Epithelial cell of esophagus (primary cell): ENCODE measurements at regions not wholly inside any gene's neighbourhood (a gene's known extent, or its start where the extent isn't known, plus 50 kb on each side); places are given as distances from the start of the nearest gene placed in this dataset.

Source experiments
- DNase-seq: peaks from one replicate; pipeline ENCODE4 v3.0.0; 2010; ENCODE audit warnings: low read depth
- H3K4me3 ChIP-seq: 2 replicates; pipeline ENCODE4 v1.5.1; 2011; ENCODE audit warnings: mild to moderate bottlenecking, low read length, control low read depth
- TF ChIP-seq, protein P1 (sequence below): IDR thresholded peaks from 2 replicates; pipeline ENCODE4 v1.5.1; 2011; ENCODE audit warnings: low read depth, mild to moderate bottlenecking, low read length, control low read depth, inconsistent platforms; ENCODE audit not compliant: insufficient read depth; ENCODE audit errors: missing control alignments

DNA sequence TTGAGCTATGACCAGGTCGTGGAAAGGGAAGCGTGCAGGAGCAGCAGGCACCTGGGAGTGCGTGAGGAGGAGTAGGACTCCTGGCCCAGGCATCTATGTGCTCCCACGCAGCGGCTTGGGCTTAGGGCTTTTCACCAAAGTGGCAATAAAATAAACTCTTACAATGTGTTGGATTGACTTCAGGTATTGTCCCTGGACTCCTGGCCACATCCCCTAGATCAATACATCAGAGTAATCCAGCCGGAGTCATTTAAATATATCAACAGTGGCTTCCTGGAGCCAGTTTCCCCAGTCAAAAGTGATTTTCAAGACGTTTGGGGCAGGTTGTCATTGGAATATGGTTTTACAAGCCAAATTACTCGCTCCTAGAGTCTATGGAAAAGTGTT lies 344.4 kb downstream of the WDR11 start:
- TF ChIP-seq, protein P1, sequence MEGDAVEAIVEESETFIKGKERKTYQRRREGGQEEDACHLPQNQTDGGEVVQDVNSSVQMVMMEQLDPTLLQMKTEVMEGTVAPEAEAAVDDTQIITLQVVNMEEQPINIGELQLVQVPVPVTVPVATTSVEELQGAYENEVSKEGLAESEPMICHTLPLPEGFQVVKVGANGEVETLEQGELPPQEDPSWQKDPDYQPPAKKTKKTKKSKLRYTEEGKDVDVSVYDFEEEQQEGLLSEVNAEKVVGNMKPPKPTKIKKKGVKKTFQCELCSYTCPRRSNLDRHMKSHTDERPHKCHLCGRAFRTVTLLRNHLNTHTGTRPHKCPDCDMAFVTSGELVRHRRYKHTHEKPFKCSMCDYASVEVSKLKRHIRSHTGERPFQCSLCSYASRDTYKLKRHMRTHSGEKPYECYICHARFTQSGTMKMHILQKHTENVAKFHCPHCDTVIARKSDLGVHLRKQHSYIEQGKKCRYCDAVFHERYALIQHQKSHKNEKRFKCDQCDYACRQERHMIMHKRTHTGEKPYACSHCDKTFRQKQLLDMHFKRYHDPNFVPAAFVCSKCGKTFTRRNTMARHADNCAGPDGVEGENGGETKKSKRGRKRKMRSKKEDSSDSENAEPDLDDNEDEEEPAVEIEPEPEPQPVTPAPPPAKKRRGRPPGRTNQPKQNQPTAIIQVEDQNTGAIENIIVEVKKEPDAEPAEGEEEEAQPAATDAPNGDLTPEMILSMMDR, result no peak
- DNase-seq, result no peak

DNA sequence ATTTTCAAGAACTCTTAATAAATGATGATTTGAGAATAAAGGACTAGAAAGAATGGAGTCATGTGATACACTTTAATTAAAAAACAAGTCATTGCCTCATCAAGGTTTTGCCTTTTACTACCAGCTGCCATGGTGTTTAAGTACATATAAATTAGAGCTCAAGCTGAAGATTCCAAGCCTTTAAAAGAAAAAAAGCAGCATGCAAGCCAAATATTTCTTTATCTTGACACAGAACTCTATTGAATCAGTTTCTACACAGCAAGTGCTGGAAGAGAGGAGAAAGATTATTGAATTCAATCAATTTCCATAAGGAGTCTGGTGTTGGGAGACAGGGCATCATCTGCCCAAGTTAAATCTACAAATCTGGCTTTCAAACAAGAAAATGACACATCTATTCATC lies 347.9 kb downstream of the WDR11 start:
- DNase-seq, result no peak
- TF ChIP-seq, protein P1, result no peak
- no peak overlapping the region for H3K4me3 ChIP-seq

More for the DNA sequence above, 344.4 kb downstream of the WDR11 start:
- no peak overlapping the region for H3K4me3 ChIP-seq

DNA sequence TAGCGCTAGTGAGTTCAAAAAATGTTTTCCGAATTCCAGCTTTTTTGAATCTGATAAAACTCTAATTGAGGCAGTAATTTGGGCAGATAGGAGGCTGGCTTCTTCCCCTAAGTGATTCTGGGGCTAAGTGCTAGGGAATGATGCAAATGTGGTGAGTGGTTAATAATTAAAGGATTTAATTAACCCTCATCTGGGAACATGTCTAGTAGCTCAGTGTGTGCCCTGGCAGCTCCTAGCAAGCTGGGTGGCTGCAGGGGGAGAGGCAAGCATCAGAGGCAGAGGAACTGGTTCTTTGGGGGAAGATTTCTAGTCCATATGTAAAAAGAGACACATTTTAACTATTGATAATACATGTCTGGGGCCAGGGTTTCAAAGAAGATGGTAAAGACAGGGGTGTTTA lies 354.5 kb downstream of the WDR11 start:
- TF ChIP-seq, protein P1, result no peak
- no peak for DNase-seq
- no peak overlapping the region for H3K4me3 ChIP-seq

DNA sequence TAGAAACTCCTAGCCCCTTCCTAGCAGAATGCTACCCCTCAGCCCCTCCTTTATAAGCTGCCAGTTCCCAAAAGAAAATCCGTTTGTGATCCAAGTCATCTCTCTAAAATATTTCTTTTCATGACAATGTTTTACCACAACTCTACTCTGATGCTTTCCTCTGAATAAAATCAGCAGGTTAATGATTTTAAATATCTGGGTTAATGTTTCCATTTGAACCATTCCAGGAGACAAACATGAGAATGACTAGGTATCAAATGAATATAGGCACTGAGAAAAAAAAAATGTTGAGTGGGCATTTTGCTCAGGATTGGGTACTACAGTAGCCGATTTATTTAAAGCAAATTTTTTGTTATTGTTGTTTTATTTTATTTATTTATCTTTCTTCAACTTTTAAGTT lies 360.3 kb downstream of the WDR11 start:
- TF ChIP-seq, protein P1, result no peak
- H3K4me3 ChIP-seq, result no peak overlapping the region
- no peak for DNase-seq

DNA sequence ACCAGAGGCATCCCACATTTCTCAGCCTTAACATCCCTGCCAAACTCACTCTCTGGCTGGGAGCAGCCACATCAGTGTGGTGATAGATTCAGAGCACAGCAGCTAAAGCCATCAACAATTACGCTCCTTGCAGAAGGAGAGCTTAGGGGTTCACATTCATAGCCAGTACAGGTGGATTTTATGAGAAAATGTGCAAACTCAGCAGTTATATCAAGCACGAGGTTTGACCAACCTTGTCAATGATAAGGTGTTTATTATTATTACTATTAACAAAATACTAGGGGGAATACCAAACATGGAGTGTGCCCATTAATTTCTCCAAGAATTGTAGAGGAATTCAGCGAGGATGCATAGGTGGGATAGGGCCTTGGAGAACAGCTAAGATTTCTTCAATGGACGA lies 362.3 kb downstream of the WDR11 start:
- H3K4me3 ChIP-seq, result no peak overlapping the region
- DNase-seq, result no peak
- TF ChIP-seq, protein P1, result no peak

DNA sequence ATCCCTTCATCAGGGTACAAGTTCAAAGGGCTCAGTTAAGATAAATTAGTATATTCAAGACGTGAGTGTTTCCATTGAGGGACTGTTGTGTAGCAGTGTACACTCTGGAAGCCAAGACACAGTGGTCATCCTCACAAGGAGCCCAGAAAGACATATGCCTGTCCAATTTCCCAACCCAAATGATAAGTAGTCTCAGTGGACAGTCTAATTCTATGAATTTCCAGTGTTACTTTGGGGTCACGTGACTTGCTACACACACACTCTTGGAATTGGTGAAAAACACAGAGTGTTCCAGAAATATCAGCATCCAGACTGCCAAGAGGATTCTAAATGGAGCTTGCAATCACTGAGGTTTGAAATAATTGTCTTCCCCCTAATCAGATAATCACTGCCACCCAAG lies 365.1 kb downstream of the WDR11 start:
- TF ChIP-seq, protein P1, result no peak
- H3K4me3 ChIP-seq, result no peak overlapping the region
- no peak for DNase-seq

DNA sequence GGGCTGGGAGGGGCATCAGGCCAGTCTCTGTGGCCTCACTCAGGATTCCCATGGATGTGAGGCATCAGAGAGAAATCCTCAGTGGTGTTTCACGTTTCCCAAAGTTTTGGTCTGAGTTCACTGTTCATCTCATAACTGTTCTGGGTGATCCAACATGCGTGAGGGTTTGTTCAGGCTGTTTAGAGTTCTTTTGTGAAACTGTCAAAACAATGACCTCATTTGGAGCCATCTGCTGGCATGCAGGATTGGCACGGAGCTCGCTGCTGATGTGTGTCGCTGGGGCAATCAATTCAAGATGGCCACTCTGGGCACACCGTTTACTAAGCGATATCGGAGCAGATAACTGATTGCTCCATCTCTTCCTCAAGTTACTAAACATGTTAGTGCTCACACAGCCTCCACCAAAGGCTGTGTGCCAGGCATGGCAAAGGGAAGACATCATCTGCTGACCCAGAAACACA lies 365.6 kb downstream of the WDR11 start:
- DNase-seq, result no peak
- H3K4me3 ChIP-seq, result no peak overlapping the region
- TF ChIP-seq, protein P1, result no peak
